GM19351 (cell line): ENCODE measurements at regions not wholly inside any gene's neighbourhood (a gene's known extent, or its start where the extent isn't known, plus 50 kb on each side); places are given as distances from the start of the nearest gene placed in this dataset.

ENCODE experiments used
- ATAC-seq: cut with Tn5 transposase; IDR thresholded peaks from one replicate; pipeline ENCODE4 v1.9.1; 2021; ENCODE audit warnings: mild to moderate bottlenecking, moderate library complexity; ENCODE audit not compliant: unreplicated experiment

GRCh38 chr2:22838461-22838860, 546.5 kb upstream of the KLHL29 start:
- ATAC-seq, result no peak

- ATAC-seq, result no peak
Observed at GRCh38 chr2:22842205-22842869, 542.6 kb upstream of the KLHL29 start.

- ATAC-seq, result no peak
Observed at GRCh38 chr2:22843919-22844537, 541.0 kb upstream of the KLHL29 start.

- no peak for ATAC-seq
Observed at GRCh38 chr2:22850310-22850709, 534.7 kb upstream of the KLHL29 start.

- no peak for ATAC-seq
Observed at GRCh38 chr2:22854588-22854987, 530.4 kb upstream of the KLHL29 start.

- no peak for ATAC-seq
Observed at GRCh38 chr2:22855081-22855480, 529.9 kb upstream of the KLHL29 start.

GRCh38 chr2:22855761-22856184, 529.2 kb upstream of the KLHL29 start:
- no peak for ATAC-seq

GRCh38 chr2:22867973-22868372, 517.0 kb upstream of the KLHL29 start:
- ATAC-seq, result no peak

GRCh38 chr2:22878121-22878520, 506.9 kb upstream of the KLHL29 start:
- no peak for ATAC-seq

GRCh38 chr2:22879009-22879863, 505.7 kb upstream of the KLHL29 start:
- ATAC-seq, result no peak

- no peak for ATAC-seq
Observed at GRCh38 chr2:22880161-22880560, 504.8 kb upstream of the KLHL29 start.

- no peak for ATAC-seq
Observed at GRCh38 chr2:22882011-22882410, 503.0 kb upstream of the KLHL29 start.

- no peak for ATAC-seq
Observed at GRCh38 chr2:22882643-22883042, 502.3 kb upstream of the KLHL29 start.

- ATAC-seq, result no peak
Observed at GRCh38 chr2:22883054-22883453, 501.9 kb upstream of the KLHL29 start.

- ATAC-seq, result no peak
Observed at GRCh38 chr2:22885245-22885644, 499.7 kb upstream of the KLHL29 start.

- ATAC-seq, result no peak
Observed at GRCh38 chr2:22887426-22887825, 497.6 kb upstream of the KLHL29 start.

GRCh38 chr2:22887845-22888244, 497.1 kb upstream of the KLHL29 start:
- no peak for ATAC-seq

GRCh38 chr2:22890132-22890531, 494.8 kb upstream of the KLHL29 start:
- no peak for ATAC-seq

- no peak for ATAC-seq
Observed at GRCh38 chr2:22893761-22894517, 491.0 kb upstream of the KLHL29 start.

- no peak for ATAC-seq
Observed at GRCh38 chr2:22894761-22895160, 490.2 kb upstream of the KLHL29 start.

- no peak for ATAC-seq
Observed at GRCh38 chr2:22897428-22897827, 487.6 kb upstream of the KLHL29 start.
